ENCODE measurements at regions not wholly inside any gene's neighbourhood (a gene's known extent, or its start where the extent isn't known, plus 50 kb on each side); places are given as distances from the start of the nearest gene placed in this dataset.

DNA sequence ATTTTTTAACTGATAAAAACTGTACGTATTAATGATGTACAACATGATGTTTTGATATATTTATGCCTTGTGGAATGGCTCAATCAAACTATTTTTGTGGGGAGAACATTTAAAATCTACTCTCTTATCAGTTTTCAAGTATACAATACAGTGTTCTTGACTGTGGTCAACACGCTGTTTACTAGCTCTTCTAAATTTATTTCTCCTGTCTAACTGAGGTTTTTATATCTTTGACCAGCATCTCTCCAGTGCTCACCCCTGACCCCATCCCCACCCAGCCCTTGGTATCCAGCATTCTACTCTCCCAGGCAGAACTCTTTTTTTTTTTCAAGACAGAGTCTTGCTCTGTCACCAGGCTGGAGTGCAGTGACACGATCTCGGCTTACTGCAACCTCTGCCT, 169.6 kb upstream of the SNX2 start:
- TF ChIP-seq, protein P1, sequence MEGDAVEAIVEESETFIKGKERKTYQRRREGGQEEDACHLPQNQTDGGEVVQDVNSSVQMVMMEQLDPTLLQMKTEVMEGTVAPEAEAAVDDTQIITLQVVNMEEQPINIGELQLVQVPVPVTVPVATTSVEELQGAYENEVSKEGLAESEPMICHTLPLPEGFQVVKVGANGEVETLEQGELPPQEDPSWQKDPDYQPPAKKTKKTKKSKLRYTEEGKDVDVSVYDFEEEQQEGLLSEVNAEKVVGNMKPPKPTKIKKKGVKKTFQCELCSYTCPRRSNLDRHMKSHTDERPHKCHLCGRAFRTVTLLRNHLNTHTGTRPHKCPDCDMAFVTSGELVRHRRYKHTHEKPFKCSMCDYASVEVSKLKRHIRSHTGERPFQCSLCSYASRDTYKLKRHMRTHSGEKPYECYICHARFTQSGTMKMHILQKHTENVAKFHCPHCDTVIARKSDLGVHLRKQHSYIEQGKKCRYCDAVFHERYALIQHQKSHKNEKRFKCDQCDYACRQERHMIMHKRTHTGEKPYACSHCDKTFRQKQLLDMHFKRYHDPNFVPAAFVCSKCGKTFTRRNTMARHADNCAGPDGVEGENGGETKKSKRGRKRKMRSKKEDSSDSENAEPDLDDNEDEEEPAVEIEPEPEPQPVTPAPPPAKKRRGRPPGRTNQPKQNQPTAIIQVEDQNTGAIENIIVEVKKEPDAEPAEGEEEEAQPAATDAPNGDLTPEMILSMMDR (IDR thresholded peaks at IDR 0.05; ENCODE audit: insufficient read depth, low read length): no peak
- TF ChIP-seq POLR2AphosphoS5 (IDR thresholded peaks at IDR 0.05; ENCODE audit: low read depth): no peak
- TF ChIP-seq, protein P2, sequence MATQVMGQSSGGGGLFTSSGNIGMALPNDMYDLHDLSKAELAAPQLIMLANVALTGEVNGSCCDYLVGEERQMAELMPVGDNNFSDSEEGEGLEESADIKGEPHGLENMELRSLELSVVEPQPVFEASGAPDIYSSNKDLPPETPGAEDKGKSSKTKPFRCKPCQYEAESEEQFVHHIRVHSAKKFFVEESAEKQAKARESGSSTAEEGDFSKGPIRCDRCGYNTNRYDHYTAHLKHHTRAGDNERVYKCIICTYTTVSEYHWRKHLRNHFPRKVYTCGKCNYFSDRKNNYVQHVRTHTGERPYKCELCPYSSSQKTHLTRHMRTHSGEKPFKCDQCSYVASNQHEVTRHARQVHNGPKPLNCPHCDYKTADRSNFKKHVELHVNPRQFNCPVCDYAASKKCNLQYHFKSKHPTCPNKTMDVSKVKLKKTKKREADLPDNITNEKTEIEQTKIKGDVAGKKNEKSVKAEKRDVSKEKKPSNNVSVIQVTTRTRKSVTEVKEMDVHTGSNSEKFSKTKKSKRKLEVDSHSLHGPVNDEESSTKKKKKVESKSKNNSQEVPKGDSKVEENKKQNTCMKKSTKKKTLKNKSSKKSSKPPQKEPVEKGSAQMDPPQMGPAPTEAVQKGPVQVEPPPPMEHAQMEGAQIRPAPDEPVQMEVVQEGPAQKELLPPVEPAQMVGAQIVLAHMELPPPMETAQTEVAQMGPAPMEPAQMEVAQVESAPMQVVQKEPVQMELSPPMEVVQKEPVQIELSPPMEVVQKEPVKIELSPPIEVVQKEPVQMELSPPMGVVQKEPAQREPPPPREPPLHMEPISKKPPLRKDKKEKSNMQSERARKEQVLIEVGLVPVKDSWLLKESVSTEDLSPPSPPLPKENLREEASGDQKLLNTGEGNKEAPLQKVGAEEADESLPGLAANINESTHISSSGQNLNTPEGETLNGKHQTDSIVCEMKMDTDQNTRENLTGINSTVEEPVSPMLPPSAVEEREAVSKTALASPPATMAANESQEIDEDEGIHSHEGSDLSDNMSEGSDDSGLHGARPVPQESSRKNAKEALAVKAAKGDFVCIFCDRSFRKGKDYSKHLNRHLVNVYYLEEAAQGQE (IDR thresholded peaks at IDR 0.05; ENCODE audit: insufficient replicate concordance, low read depth): no peak
- TF ChIP-seq SPI1 (IDR thresholded peaks at IDR 0.05; ENCODE audit: borderline replicate concordance, low read depth): no peak
